ENCODE measurements at regions not wholly inside any gene's neighbourhood (a gene's known extent, or its start where the extent isn't known, plus 50 kb on each side); places are given as distances from the start of the nearest gene placed in this dataset.
"Not testable (repeated sequence)": the region's sequence is repeated elsewhere in the genome, so short reads cannot be mapped to it uniquely, and the experiment has no call there.

GRCh38 chr14:85867450-85867849 is 337.5 kb downstream of the FLRT2 start:
- no peak for ATAC-seq
- no peak for DNase-seq

DNA sequence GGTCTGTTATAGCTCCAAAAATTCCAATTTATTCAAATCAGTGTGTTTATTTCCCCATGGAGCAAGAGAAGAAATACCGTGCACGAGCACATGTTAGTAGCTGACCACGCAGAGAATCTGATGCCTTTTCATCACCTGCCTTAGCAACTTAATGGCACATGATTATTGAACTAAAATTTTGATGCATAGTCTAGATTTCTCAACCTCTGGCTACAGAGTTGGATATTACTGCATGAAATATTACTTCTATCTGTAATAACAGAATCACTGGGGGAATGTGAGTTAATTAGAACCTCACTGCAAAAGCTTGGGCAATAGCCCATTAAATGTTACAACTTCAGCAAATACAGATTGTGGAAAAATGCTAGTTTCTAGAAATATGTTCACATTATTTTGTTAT is 335.8 kb downstream of the FLRT2 start:
- ATAC-seq (no peak), DNase-seq (no peak)

DNA sequence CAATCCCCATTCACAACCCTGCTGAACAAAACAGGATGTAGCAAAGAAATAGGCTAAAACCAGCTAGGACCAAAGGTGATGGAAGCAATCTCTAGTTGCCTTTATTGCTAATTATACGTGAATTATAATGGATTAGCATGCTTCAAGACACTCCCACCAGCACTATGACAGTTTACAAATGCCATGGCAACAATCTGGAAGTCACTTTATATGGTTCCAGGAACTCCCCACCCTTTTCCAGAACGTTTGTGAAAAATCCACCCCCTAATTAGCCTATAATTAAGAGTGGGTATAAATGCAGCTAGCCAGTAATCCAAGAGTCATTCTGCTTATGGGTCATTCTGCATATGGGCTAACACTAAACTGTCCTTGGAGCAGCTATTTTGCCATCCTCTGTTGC is 328.7 kb downstream of the FLRT2 start:
- DNase-seq, result no peak
- no peak for ATAC-seq

DNA sequence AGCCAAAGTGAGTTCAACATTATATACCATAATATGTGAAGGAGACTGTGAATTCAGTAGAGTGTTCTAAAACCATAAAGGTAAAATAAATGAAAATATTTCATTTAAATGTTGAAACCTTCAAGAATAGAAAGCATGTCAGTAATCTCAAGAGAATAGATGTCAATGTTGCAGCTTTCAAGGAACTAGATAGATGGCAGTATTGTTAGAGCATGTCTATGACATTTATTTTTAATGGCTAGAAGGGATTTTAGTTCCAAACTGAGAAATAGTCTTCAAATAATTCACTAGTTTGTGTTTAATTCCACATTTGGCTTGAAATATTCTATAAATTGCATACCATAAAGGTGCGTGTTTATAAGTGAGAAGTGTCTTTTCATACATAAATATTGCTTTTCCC is 326.5 kb downstream of the FLRT2 start:
- DNase-seq, result no peak
- no peak for ATAC-seq

DNA sequence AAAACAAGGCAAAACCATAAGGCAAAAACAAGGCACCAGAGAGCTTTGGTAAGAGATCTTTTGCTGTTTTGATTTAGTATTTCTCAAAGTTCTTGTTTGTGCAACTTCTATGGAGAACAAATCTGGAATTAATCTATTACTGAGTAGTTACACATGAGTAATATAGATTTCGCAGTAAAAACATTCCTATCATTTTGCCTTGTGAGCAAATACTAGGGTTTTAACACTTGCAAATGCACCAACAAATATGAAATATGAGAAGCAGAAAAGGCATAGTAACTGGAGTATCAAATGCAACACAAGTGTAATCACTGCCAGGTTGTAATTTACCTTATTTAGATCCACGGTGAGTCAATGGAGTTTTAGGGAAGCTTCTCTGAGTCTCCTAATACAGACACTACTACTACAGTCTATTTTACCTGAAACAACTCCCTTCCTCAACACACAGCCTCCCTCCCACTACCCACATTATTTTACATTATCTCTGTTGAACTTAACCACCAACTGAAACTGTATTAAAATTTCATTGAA is 324.1 kb downstream of the FLRT2 start:
- DNase-seq (no peak), ATAC-seq (no peak)

DNA sequence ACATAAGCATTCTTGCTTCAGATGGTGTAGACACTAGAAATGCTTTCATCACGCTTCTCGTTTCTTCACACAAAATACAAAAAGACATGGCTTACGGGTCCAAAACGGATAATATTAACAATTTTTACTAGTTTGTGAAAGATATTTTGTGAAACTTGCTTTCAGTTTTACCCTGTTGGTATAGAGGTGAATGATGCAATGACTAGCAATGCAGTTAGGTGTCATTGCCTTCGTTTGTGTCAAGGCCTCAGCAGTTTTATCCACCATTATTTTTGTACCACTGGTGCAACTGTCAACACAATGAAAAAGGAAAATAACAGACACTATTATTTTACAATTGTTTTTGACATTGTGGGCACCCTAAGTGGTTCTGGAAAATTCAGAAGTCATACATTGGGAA is 323.0 kb downstream of the FLRT2 start:
- no peak for DNase-seq
- ATAC-seq, result no peak

DNA sequence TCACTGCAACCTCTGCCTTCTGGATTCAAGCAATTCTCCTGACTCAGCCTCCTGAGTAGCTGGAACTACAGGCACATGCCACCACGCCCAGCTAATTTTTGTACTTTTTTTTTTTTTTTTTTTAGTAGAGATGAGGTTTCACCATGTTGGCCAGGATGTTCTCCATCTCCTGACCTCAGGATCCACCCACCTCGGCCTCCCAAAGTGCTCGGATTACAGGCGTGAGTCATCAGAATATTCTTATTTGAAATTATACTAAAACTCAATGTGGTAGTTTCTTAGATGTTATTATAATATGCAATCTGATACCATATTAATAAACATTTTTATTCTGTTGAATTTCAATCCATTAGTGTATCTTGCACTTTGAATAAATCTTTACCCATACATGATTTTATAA is 322.2 kb downstream of the FLRT2 start:
- not testable (repeated sequence) for ATAC-seq, DNase-seq

DNA sequence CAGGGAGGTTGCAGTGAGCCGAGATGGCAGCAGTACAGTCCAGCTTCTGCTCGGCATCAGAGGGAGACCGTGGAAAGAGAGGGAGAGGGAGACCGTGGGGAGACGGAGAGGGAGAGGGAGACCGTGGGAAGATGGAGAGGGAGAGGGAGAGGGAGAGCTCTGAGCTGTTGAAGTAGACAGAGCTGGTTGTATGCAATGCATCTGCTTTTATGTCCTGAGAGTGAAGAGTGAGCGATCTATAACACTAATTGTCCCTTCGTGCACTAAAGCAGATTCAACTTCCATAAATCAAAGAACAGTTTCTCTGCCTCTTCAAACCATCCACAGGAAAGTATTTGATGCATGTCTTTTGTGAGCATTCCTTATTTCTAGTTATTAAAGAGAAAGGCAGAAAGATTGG is 300.6 kb downstream of the FLRT2 start:
- not testable (repeated sequence) for ATAC-seq, DNase-seq

DNA sequence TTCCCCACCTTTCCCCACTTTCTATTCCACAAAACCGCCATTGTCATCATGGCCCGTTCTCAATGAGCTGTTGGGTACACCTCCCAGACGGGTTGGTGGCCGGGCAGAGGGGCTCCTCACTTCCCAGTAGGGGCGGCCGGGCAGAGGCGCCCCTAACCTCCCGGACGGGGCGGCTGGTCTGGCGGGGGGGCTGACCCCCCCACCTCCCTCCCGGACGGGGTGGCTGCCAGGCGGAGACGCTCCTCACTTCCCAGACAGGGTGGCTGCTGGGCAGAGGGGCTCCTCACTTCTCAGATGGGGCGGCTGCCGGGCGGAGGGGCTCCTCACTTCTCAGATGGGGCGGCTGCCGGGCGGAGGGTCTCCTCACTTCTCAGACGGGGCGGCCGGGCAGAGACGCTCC is 299.7 kb downstream of the FLRT2 start:
- DNase-seq, ATAC-seq: not testable (repeated sequence)

- DNase-seq, result no peak
- ATAC-seq, result no peak
Observed at GRCh38 chr14:85824526-85824925, 294.6 kb downstream of the FLRT2 start.

- no peak for ATAC-seq
- no peak for DNase-seq
Observed at GRCh38 chr14:85822236-85822635, 292.3 kb downstream of the FLRT2 start.

- DNase-seq (no peak), ATAC-seq (no peak)
Observed at GRCh38 chr14:85817430-85817829, 287.5 kb downstream of the FLRT2 start.

- no peak for ATAC-seq
- DNase-seq, result no peak
Observed at GRCh38 chr14:85813040-85813439, 283.1 kb downstream of the FLRT2 start.

- ATAC-seq (no peak), DNase-seq (no peak)
Observed at GRCh38 chr14:85811340-85811739, 281.4 kb downstream of the FLRT2 start.

- ATAC-seq, result no peak
- DNase-seq, result no peak
Observed at GRCh38 chr14:85799668-85800067, 269.7 kb downstream of the FLRT2 start.

GRCh38 chr14:85798856-85799255 is 268.9 kb downstream of the FLRT2 start:
- ATAC-seq (no peak), DNase-seq (no peak)

DNA sequence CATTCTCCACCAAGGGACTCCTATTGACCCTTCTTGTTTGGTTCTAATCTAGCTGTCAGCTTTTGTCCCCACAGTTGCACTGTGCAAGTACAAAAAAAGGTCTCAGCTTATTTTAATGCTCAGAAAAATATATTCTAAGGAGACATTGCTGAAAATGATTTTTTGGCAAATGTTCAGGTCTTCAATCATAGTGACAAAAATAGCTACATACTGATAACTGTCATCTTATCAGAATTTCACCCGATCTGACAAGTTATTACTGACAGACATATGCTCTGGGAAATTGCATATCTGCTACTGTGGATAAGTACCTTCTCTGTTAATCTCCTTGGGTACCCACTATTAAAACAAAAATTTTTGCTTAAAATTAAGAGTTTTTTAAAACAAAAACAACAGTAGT is 263.6 kb downstream of the FLRT2 start:
- DNase-seq (no peak), ATAC-seq (no peak)

DNA sequence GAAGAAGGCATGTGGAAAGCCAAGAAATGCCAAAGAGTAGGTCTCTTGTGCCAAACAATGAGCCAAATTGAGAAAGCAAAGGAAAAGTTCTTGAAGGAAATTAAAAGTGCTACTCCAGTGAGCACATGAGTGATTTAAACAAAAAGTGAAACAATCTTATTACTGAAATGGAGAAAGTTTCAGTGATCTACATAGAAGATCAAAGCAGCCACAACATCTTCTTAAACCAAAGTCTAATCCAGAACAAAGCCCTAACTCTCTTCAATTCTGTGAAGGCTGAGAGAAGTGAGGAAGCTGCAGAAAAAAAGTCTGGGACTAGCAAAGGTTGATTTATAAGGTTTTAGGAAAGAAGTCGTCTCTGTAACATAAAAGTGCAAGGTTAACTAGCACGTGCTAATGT is 259.6 kb downstream of the FLRT2 start:
- no peak for DNase-seq
- ATAC-seq, result no peak

DNA sequence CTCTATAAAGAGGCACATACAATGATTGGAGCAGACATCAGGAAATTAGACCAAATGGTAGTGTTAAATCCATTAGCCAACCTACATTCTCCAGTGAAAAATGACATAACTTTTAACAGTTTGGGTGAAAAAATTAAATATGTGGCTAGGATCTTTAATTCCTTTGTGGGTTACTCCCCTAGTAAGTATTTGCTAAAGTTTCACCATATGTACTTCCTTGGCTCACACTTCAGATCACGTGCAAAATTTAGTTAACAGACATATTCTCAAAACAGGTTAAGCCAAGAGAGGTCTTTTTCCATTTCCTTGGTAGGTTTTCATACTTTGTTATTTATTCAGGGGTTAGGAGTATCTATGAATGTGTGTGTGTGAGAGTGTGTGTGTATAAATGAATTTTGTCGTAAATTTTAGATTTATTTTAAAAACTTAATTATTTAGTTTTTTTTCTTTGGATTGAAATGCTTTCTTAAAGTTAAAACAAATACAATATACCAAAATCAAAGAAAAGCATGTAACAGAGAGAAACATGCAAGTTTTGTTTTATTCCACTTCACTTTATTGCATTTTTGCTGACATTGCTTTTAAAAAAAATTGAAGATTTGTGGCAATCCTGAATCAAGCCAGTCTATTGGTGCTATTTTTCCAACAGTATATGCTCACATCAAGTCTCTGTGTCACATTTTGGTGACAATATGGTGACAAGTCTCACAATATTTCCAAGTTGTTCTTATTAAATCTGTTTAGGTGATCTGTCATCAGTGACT is 258.7 kb downstream of the FLRT2 start:
- ATAC-seq (no peak), DNase-seq (no peak)

DNA sequence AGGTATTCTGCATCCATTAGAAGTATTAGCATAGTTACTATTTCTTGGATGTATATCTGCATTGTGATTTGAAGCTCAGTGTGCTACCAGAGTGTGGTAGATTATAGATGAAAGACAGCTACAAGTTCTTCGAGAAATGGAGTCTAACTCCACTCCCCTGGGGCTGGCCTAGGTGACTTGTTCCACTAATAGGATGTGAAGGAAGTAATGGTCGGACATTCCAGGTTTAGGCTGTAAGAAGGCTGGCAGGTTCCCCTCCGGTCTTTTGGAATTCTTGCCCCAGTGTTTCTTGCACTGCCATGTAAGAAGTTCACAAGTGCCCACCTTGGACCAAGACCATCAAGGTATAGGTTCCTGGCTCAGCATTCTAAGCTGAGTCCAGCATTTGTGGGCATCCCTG is 236.4 kb downstream of the FLRT2 start:
- no peak for ATAC-seq
- no peak for DNase-seq

DNA sequence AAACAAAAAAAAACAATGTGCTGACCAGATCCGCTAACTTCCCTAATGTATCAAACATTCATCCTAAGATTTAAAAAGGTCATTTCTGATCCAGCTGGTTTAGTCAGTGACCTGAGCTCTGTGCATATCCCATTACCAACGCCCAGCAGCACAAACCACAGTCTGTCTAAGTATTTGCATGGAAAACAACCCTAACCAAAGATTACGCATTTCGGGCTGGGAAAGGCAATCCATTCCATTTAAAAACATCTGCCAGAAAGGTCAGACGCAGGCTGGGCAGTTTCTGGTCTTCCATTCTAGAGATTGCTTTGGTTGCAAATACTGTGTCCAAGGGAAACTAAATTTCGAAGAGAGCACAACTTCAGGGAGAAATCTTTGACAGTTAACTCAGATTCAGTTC is 234.9 kb downstream of the FLRT2 start:
- DNase-seq (no peak), ATAC-seq (no peak)

DNA sequence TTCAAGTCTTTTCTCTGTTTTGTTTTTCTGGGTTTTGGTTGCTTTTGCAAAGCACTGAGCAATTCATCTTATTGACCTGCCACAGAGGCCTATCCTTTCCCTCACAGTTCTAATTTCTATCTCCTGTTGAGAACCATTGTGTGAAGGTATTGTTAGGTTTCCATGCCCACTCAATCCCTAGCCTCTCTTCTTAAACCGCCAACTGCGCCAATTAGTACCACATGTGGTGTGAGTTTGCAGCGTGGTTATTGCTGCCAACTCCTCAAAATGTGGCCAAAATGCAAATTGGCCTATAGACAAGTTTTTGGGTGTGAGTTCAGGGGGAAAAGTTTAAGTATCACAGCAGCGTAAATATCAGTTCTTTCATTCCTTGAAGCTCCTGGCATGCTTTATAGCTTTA is 232.6 kb downstream of the FLRT2 start:
- ATAC-seq (no peak), DNase-seq (no peak)

- no peak for DNase-seq
Observed at GRCh38 chr14:85752175-85752574, 222.2 kb downstream of the FLRT2 start.

GRCh38 chr14:85744573-85744972 is 214.6 kb downstream of the FLRT2 start:
- ATAC-seq (no peak), DNase-seq (no peak)

More at GRCh38 chr14:85752175-85752574, 222.2 kb downstream of the FLRT2 start:
- ATAC-seq, result no peak

Data from stimulated activated naive CD8-positive, alpha-beta T cell treated with anti-CD3 and anti-CD28 coated beads, Interleukin-15, Interleukin-2, amounts not matched to agents 100 U/mL and 50 U/mL, for 24 hours (primary cell).